Mesenchymal stem cell (in vitro differentiated cells and primary cell): ENCODE measurements at regions not wholly inside any gene's neighbourhood (a gene's known extent, or its start where the extent isn't known, plus 50 kb on each side); places are given as distances from the start of the nearest gene placed in this dataset.
"Not testable (repeated sequence)": the region's sequence is repeated elsewhere in the genome, so short reads cannot be mapped to it uniquely, and the experiment has no call there.

Experiments
- DNase-seq: peaks from one replicate; pipeline ENCODE4 v3.0.0-alpha.2; 2013
- H2AFZ ChIP-seq: one replicate; pipeline ENCODE4 v1.6.1; 2013; ENCODE audit warnings: low read depth, mild to moderate bottlenecking, control low read depth, inconsistent platforms, low read length, moderate library complexity
- H2AK5ac ChIP-seq: 2 replicates; pipeline ENCODE4 v1.6.1; 2013; ENCODE audit warnings: low read length, moderate library complexity, mild to moderate bottlenecking, inconsistent platforms; ENCODE audit not compliant: severe bottlenecking
- H2BK120ac ChIP-seq: one replicate; pipeline ENCODE4 v1.6.1; 2013; ENCODE audit warnings: low read depth, mild to moderate bottlenecking, inconsistent platforms, low read length, moderate library complexity
- H2BK12ac ChIP-seq, 2 experiments: one replicate each; pipeline ENCODE4 v1.6.1; 2013; ENCODE audit warnings: inconsistent platforms in 2 of 2, low read length in 2 of 2, mild to moderate bottlenecking in 2 of 2, moderate library complexity in 2 of 2, control low read depth in 1 of 2
- H2BK15ac ChIP-seq: one replicate; pipeline ENCODE4 v1.6.1; 2013; ENCODE audit warnings: mild to moderate bottlenecking, low read depth, inconsistent platforms; ENCODE audit not compliant: poor library complexity, severe bottlenecking
- H2BK5ac ChIP-seq: 2 replicates; pipeline ENCODE4 v1.6.1; 2013; ENCODE audit warnings: low read depth, mild to moderate bottlenecking, low read length, control low read depth, inconsistent platforms; ENCODE audit not compliant: poor library complexity, severe bottlenecking
- H3K14ac ChIP-seq, 2 experiments: one replicate each; pipeline ENCODE4 v1.6.1; 2013; ENCODE audit warnings: inconsistent platforms in 2 of 2, low read length in 2 of 2, control low read depth in 1 of 2, mild to moderate bottlenecking in 1 of 2, moderate library complexity in 1 of 2
- H3K18ac ChIP-seq, 2 experiments: one replicate each; pipeline ENCODE4 v1.6.1; 2013; ENCODE audit warnings: inconsistent platforms in 2 of 2, low read length in 2 of 2, control low read depth in 1 of 2, low read depth in 1 of 2, mild to moderate bottlenecking in 1 of 2
- H3K23ac ChIP-seq, 2 experiments: one replicate each; pipeline ENCODE4 v1.6.1; 2013; ENCODE audit warnings: inconsistent platforms in 2 of 2, low read length in 2 of 2, mild to moderate bottlenecking in 2 of 2, moderate library complexity in 2 of 2, control low read depth in 1 of 2
- H3K27ac ChIP-seq: 2 replicates; pipeline ENCODE4 v1.5.1; 2013; ENCODE audit warnings: mild to moderate bottlenecking, moderate library complexity, low read length, control low read depth, inconsistent platforms; ENCODE audit not compliant: poor library complexity, severe bottlenecking
- H3K27me3 ChIP-seq, 2 experiments: 2 replicates each; pipeline versions ENCODE4 v1.6.1 to v1.7.0; 2013; ENCODE audit warnings: low read length in 2 of 2, mild to moderate bottlenecking in 2 of 2, moderate library complexity in 2 of 2, control low read depth in 1 of 2, inconsistent platforms in 1 of 2; ENCODE audit not compliant: control insufficient read depth in 1 of 2, insufficient read depth in 1 of 2
- H3K36me3 ChIP-seq, 2 experiments: 2 replicates each; pipeline versions ENCODE4 v1.6.1 to v1.7.0; 2013; ENCODE audit warnings: low read length in 2 of 2, control low read depth in 1 of 2, inconsistent platforms in 1 of 2, low read depth in 1 of 2, mild to moderate bottlenecking in 1 of 2; ENCODE audit not compliant: insufficient read depth in 2 of 2, control insufficient read depth in 1 of 2
- H3K4ac ChIP-seq, 2 experiments: one replicate each; pipeline ENCODE4 v1.6.1; 2013; ENCODE audit warnings: inconsistent platforms in 2 of 2, low read length in 2 of 2, mild to moderate bottlenecking in 2 of 2, moderate library complexity in 2 of 2, control low read depth in 1 of 2, low read depth in 1 of 2
- H3K4me1 ChIP-seq: 2 replicates; pipeline ENCODE4 v1.6.1; 2013; ENCODE audit warnings: low read depth, low read length, control low read depth; ENCODE audit not compliant: control insufficient read depth, insufficient read depth
- H3K4me2 ChIP-seq: 2 replicates; pipeline ENCODE4 v1.6.1; 2013; ENCODE audit warnings: low read length, mild to moderate bottlenecking, inconsistent platforms; ENCODE audit not compliant: poor library complexity, severe bottlenecking
- H3K4me3 ChIP-seq, 2 experiments: 2 replicates each; pipeline versions ENCODE4 v1.5.1 to v1.7.0; 2013; ENCODE audit warnings: low read length in 2 of 2, mild to moderate bottlenecking in 2 of 2, control low read depth in 1 of 2, low read depth in 1 of 2; ENCODE audit not compliant: insufficient read depth in 1 of 2
- H3K79me1 ChIP-seq: replicated peaks from 2 replicates; pipeline ENCODE4 v1.6.1; 2013; ENCODE audit warnings: mild to moderate bottlenecking, control low read depth, low read length, inconsistent platforms; ENCODE audit not compliant: poor library complexity, severe bottlenecking
- H3K9ac ChIP-seq: 2 replicates; pipeline ENCODE4 v1.7.0; 2013; ENCODE audit warnings: mild to moderate bottlenecking, low read length, moderate library complexity
- H3K9me3 ChIP-seq: 2 replicates; pipeline ENCODE4 v1.7.0; 2013; ENCODE audit warnings: mild to moderate bottlenecking, low read length; ENCODE audit not compliant: control insufficient read depth
- H4K8ac ChIP-seq: one replicate; pipeline ENCODE4 v1.6.1; 2013; ENCODE audit warnings: inconsistent platforms, mild to moderate bottlenecking, low read length, moderate library complexity
- H4K91ac ChIP-seq: one replicate; pipeline ENCODE4 v1.6.1; 2013; ENCODE audit warnings: mild to moderate bottlenecking, low read length, inconsistent platforms
- WGBS: methylation state at CpG from one replicate; pipeline ENCODE4 v1.1.7; 2013; ENCODE audit warnings: mixed read lengths; 5-methylcytosine and 5-hydroxymethylcytosine counted together

GRCh38 chr5:34441767-34442166, 214.4 kb upstream of the RAI14 start:
- H2AK5ac ChIP-seq, H3K18ac ChIP-seq, H3K14ac ChIP-seq, H2AFZ ChIP-seq, H2BK120ac ChIP-seq, H3K4me2 ChIP-seq, H4K91ac ChIP-seq, H3K4me1 ChIP-seq, H4K8ac ChIP-seq, H2BK15ac ChIP-seq, H3K27ac ChIP-seq, H2BK5ac ChIP-seq, H3K4ac ChIP-seq, H3K79me1 ChIP-seq, H3K4me3 ChIP-seq, H3K23ac ChIP-seq, H2BK12ac ChIP-seq, H3K9me3 ChIP-seq, H3K27me3 ChIP-seq, H3K36me3 ChIP-seq, H3K9ac ChIP-seq, DNase-seq: not testable (repeated sequence)
- WGBS, result no CpG with 5 or more reads among the region's 1 CpG

- H2BK12ac ChIP-seq, result no peak overlapping the region
- H3K14ac ChIP-seq, result no peak overlapping the region
- no peak overlapping the region for H3K23ac ChIP-seq
- no peak overlapping the region for H2BK120ac ChIP-seq
- H3K4me3 ChIP-seq, result no peak overlapping the region
- H4K8ac ChIP-seq, result no peak overlapping the region
- no peak overlapping the region for H2BK5ac ChIP-seq
- no peaks in the 10 kb centered on the region for H3K9me3 ChIP-seq
- no peak overlapping the region for H2BK15ac ChIP-seq
- no peak overlapping the region for H3K27ac ChIP-seq
- no peak overlapping the region for H3K4me2 ChIP-seq
- H4K91ac ChIP-seq, result no peak overlapping the region
- no peak overlapping the region for H3K9ac ChIP-seq
- H3K27me3 ChIP-seq, result peaks cover 20 to 48% of the 10 kb centered on the region in 2 experiments
- no peaks in the 10 kb centered on the region for H3K79me1 ChIP-seq
- no peak overlapping the region for H3K4ac ChIP-seq
- H3K4me1 ChIP-seq, result no peaks in the 10 kb centered on the region
- H3K36me3 ChIP-seq, result no peaks in the 10 kb centered on the region
- no peak overlapping the region for H2AFZ ChIP-seq
- 26% methylated on average over 3 of the region's 3 CpGs for WGBS
- H2AK5ac ChIP-seq, result no peak overlapping the region
- no peak for DNase-seq
- H3K18ac ChIP-seq, result no peak overlapping the region
Observed at GRCh38 chr5:34447424-34447823, 208.7 kb upstream of the RAI14 start.

- Histone ChIP-seq H3K4me1 (no peaks in the 10 kb centered on the region), H2BK12ac (no peak overlapping the region), H3K9me3 (no peaks in the 10 kb centered on the region), H2BK120ac (no peak overlapping the region), H2AK5ac (no peak overlapping the region), H2BK5ac (no peak overlapping the region), H3K9ac (no peak overlapping the region), H2AFZ (no peak overlapping the region), H3K4ac (no peak overlapping the region), H3K23ac (no peak overlapping the region), H3K27ac (no peak overlapping the region), H3K4me3 (no peak overlapping the region), H3K18ac (no peak overlapping the region), H4K8ac (no peak overlapping the region), H4K91ac (no peak overlapping the region), H3K79me1 (no peaks in the 10 kb centered on the region), H3K36me3 (no peaks in the 10 kb centered on the region), H3K14ac (peak overlapping the region in 1 of 2 experiments; percentile 7), H3K4me2 (no peak overlapping the region), H3K27me3 (peaks cover 20 to 64% of the 10 kb centered on the region in 2 experiments), H2BK15ac (no peak overlapping the region)
- 67% methylated on average over 2 of the region's 3 CpGs for WGBS
- DNase-seq, result no peak
Observed at GRCh38 chr5:34449639-34450038, 206.5 kb upstream of the RAI14 start.

- Histone ChIP-seq H3K36me3 (no peaks in the 10 kb centered on the region), H2AK5ac (no peak overlapping the region), H3K4me2 (no peak overlapping the region), H3K4ac (no peak overlapping the region), H3K79me1 (no peaks in the 10 kb centered on the region), H3K4me3 (no peak overlapping the region), H4K8ac (no peak overlapping the region), H3K23ac (no peak overlapping the region), H4K91ac (no peak overlapping the region), H3K14ac (no peak overlapping the region), H3K27ac (no peak overlapping the region), H2BK120ac (no peak overlapping the region), H3K4me1 (no peaks in the 10 kb centered on the region), H2BK5ac (no peak overlapping the region), H2BK15ac (no peak overlapping the region), H2BK12ac (no peak overlapping the region), H3K9me3 (no peaks in the 10 kb centered on the region), H2AFZ (no peak overlapping the region), H3K18ac (no peak overlapping the region), H3K9ac (no peak overlapping the region), H3K27me3 (peaks cover 20 to 64% of the 10 kb centered on the region in 2 experiments)
- WGBS, result 92% methylated on average over 1 of the region's 2 CpGs
- DNase-seq, result no peak
Observed at GRCh38 chr5:34450338-34450737, 205.8 kb upstream of the RAI14 start.
